ENCODE measurements at regions not wholly inside any gene's neighbourhood (a gene's known extent, or its start where the extent isn't known, plus 50 kb on each side); places are given as distances from the start of the nearest gene placed in this dataset.
A peak's percentile ranks its signal among the peaks of the same experiment; 100 is the strongest.

- no peak overlapping the region for H3K4me3 Mint-ChIP-seq
- H3K27ac Mint-ChIP-seq (ENCODE audit: low read depth), result no peak overlapping the region
- DNase-seq (ENCODE audit: low spot score in 2 of 2) (peak in 1 of 2 donors; percentile 18), ATAC-seq (replicated peaks; ENCODE audit: extremely low read depth, poor library complexity, severe bottlenecking) (peak; percentile 67)
- H3K27me3 Mint-ChIP-seq, result no peaks in the 10 kb centered on the region
- H3K9me3 Mint-ChIP-seq, result no peaks in the 10 kb centered on the region
- peaks cover 11% of the 10 kb centered on the region for H3K4me1 Mint-ChIP-seq
- peaks cover 5% of the 10 kb centered on the region for H3K36me3 Mint-ChIP-seq (ENCODE audit: insufficient read depth)
Measured at GRCh38 chr1:5385096-5385799, 607.0 kb downstream of the NPHP4 start.

GRCh38 chr1:5381491-5381890, 610.7 kb downstream of the NPHP4 start:
- Mint-ChIP-seq H3K4me1 (no peaks in the 10 kb centered on the region), H3K36me3 (ENCODE audit: insufficient read depth) (peaks cover 2% of the 10 kb centered on the region), H3K4me3 (no peak overlapping the region), H3K9me3 (no peaks in the 10 kb centered on the region), H3K27me3 (no peaks in the 10 kb centered on the region), H3K27ac (ENCODE audit: low read depth) (no peak overlapping the region)
- DNase-seq (ENCODE audit: low spot score in 2 of 2), result no peak
- no peak for ATAC-seq (replicated peaks; ENCODE audit: extremely low read depth, poor library complexity, severe bottlenecking)

- DNase-seq (ENCODE audit: low spot score in 2 of 2), result no peak
Measured at GRCh38 chr1:5379176-5379759, 613.0 kb downstream of the NPHP4 start.

GRCh38 chr1:5376538-5377247, 615.5 kb downstream of the NPHP4 start:
- no peak for ATAC-seq (replicated peaks; ENCODE audit: extremely low read depth, poor library complexity, severe bottlenecking)
- DNase-seq (ENCODE audit: low spot score in 2 of 2), result no peak
- peaks cover 1% of the 10 kb centered on the region for H3K36me3 Mint-ChIP-seq (ENCODE audit: insufficient read depth)
- H3K27me3 Mint-ChIP-seq, result no peaks in the 10 kb centered on the region
- no peak overlapping the region for H3K27ac Mint-ChIP-seq (ENCODE audit: low read depth)
- H3K4me1 Mint-ChIP-seq, result no peaks in the 10 kb centered on the region
- peaks cover 5% of the 10 kb centered on the region for H3K9me3 Mint-ChIP-seq
- no peak overlapping the region for H3K4me3 Mint-ChIP-seq

More at GRCh38 chr1:5379176-5379759, 613.0 kb downstream of the NPHP4 start:
- Mint-ChIP-seq H3K9me3 (no peaks in the 10 kb centered on the region), H3K36me3 (ENCODE audit: insufficient read depth) (peaks cover 2% of the 10 kb centered on the region), H3K4me1 (no peaks in the 10 kb centered on the region), H3K27me3 (no peaks in the 10 kb centered on the region), H3K4me3 (no peak overlapping the region), H3K27ac (ENCODE audit: low read depth) (no peak overlapping the region)
- no peak for ATAC-seq (replicated peaks; ENCODE audit: extremely low read depth, poor library complexity, severe bottlenecking)

- peaks cover 1% of the 10 kb centered on the region for H3K36me3 Mint-ChIP-seq (ENCODE audit: insufficient read depth)
- DNase-seq (ENCODE audit: low spot score in 2 of 2) (no peak), ATAC-seq (replicated peaks; ENCODE audit: extremely low read depth, poor library complexity, severe bottlenecking) (no peak)
- no peaks in the 10 kb centered on the region for H3K27me3 Mint-ChIP-seq
- H3K9me3 Mint-ChIP-seq, result peaks cover 5% of the 10 kb centered on the region
- no peak overlapping the region for H3K27ac Mint-ChIP-seq (ENCODE audit: low read depth)
- H3K4me3 Mint-ChIP-seq, result no peak overlapping the region
- H3K4me1 Mint-ChIP-seq, result peaks cover 10% of the 10 kb centered on the region
Measured at GRCh38 chr1:5375481-5375880, 616.7 kb downstream of the NPHP4 start.

- no peaks in the 10 kb centered on the region for H3K27me3 Mint-ChIP-seq
- H3K4me1 Mint-ChIP-seq, result peaks cover 15% of the 10 kb centered on the region
- peaks cover 1% of the 10 kb centered on the region for H3K36me3 Mint-ChIP-seq (ENCODE audit: insufficient read depth)
- no peak overlapping the region for H3K27ac Mint-ChIP-seq (ENCODE audit: low read depth)
- H3K9me3 Mint-ChIP-seq, result peaks cover 5% of the 10 kb centered on the region
- DNase-seq (ENCODE audit: low spot score in 2 of 2) (no peak), ATAC-seq (replicated peaks; ENCODE audit: extremely low read depth, poor library complexity, severe bottlenecking) (no peak)
- H3K4me3 Mint-ChIP-seq, result no peak overlapping the region
Measured at GRCh38 chr1:5374192-5374591, 618.0 kb downstream of the NPHP4 start.

GRCh38 chr1:5373281-5373680, 618.9 kb downstream of the NPHP4 start:
- Mint-ChIP-seq H3K36me3 (ENCODE audit: insufficient read depth) (peaks cover 1% of the 10 kb centered on the region), H3K4me3 (no peak overlapping the region), H3K27ac (ENCODE audit: low read depth) (no peak overlapping the region), H3K4me1 (peaks cover 15% of the 10 kb centered on the region), H3K9me3 (peaks cover 5% of the 10 kb centered on the region), H3K27me3 (no peaks in the 10 kb centered on the region)
- ATAC-seq (replicated peaks; ENCODE audit: extremely low read depth, poor library complexity, severe bottlenecking), result no peak
- no peak for DNase-seq (ENCODE audit: low spot score in 2 of 2)

- H3K9me3 Mint-ChIP-seq, result peaks cover 5% of the 10 kb centered on the region
- H3K36me3 Mint-ChIP-seq (ENCODE audit: insufficient read depth), result peaks cover 1% of the 10 kb centered on the region
- DNase-seq (ENCODE audit: low spot score in 2 of 2) (no peak), ATAC-seq (replicated peaks; ENCODE audit: extremely low read depth, poor library complexity, severe bottlenecking) (no peak)
- H3K27ac Mint-ChIP-seq (ENCODE audit: low read depth), result no peak overlapping the region
- H3K4me1 Mint-ChIP-seq, result peaks cover 20% of the 10 kb centered on the region
- H3K27me3 Mint-ChIP-seq, result peaks cover 10% of the 10 kb centered on the region
- no peak overlapping the region for H3K4me3 Mint-ChIP-seq
Measured at GRCh38 chr1:5371270-5371669, 621.0 kb downstream of the NPHP4 start.

- Mint-ChIP-seq H3K4me1 (peaks cover 20% of the 10 kb centered on the region), H3K27me3 (peaks cover 20% of the 10 kb centered on the region), H3K36me3 (ENCODE audit: insufficient read depth) (peaks cover 1% of the 10 kb centered on the region), H3K27ac (ENCODE audit: low read depth) (no peak overlapping the region), H3K4me3 (no peak overlapping the region), H3K9me3 (peaks cover 5% of the 10 kb centered on the region)
- ATAC-seq (replicated peaks; ENCODE audit: extremely low read depth, poor library complexity, severe bottlenecking), result no peak
- no peak for DNase-seq (ENCODE audit: low spot score in 2 of 2)
Measured at GRCh38 chr1:5370311-5370710, 621.9 kb downstream of the NPHP4 start.

- peaks cover 30% of the 10 kb centered on the region for H3K27me3 Mint-ChIP-seq
- H3K9me3 Mint-ChIP-seq, result peaks cover 5% of the 10 kb centered on the region
- DNase-seq (ENCODE audit: low spot score in 2 of 2) (no peak), ATAC-seq (replicated peaks; ENCODE audit: extremely low read depth, poor library complexity, severe bottlenecking) (no peak)
- H3K27ac Mint-ChIP-seq (ENCODE audit: low read depth), result no peak overlapping the region
- no peak overlapping the region for H3K4me3 Mint-ChIP-seq
- peaks cover 30% of the 10 kb centered on the region for H3K4me1 Mint-ChIP-seq
- peaks cover 4% of the 10 kb centered on the region for H3K36me3 Mint-ChIP-seq (ENCODE audit: insufficient read depth)
Measured at GRCh38 chr1:5369223-5369622, 623.0 kb downstream of the NPHP4 start.

- Mint-ChIP-seq H3K9me3 (peaks cover 5% of the 10 kb centered on the region), H3K27ac (ENCODE audit: low read depth) (no peak overlapping the region), H3K36me3 (ENCODE audit: insufficient read depth) (peaks cover 4% of the 10 kb centered on the region), H3K4me1 (peaks cover 33% of the 10 kb centered on the region), H3K27me3 (peaks cover 41% of the 10 kb centered on the region), H3K4me3 (no peak overlapping the region)
- ATAC-seq (replicated peaks; ENCODE audit: extremely low read depth, poor library complexity, severe bottlenecking), result no peak
- DNase-seq (ENCODE audit: low spot score in 2 of 2), result no peak
Measured at GRCh38 chr1:5368201-5368600, 624.0 kb downstream of the NPHP4 start.

- DNase-seq (ENCODE audit: low spot score in 2 of 2) (no peak), ATAC-seq (replicated peaks; ENCODE audit: extremely low read depth, poor library complexity, severe bottlenecking) (no peak)
- Mint-ChIP-seq H3K27ac (ENCODE audit: low read depth) (no peak overlapping the region), H3K27me3 (peaks cover 48% of the 10 kb centered on the region), H3K9me3 (no peaks in the 10 kb centered on the region), H3K4me3 (no peak overlapping the region), H3K4me1 (peaks cover 33% of the 10 kb centered on the region), H3K36me3 (ENCODE audit: insufficient read depth) (peaks cover 4% of the 10 kb centered on the region)
Measured at GRCh38 chr1:5367306-5367705, 624.9 kb downstream of the NPHP4 start.

GRCh38 chr1:5365751-5366150, 626.5 kb downstream of the NPHP4 start:
- H3K36me3 Mint-ChIP-seq (ENCODE audit: insufficient read depth), result peaks cover 2% of the 10 kb centered on the region
- no peaks in the 10 kb centered on the region for H3K9me3 Mint-ChIP-seq
- peaks cover 48% of the 10 kb centered on the region for H3K27me3 Mint-ChIP-seq
- H3K4me1 Mint-ChIP-seq, result peaks cover 26% of the 10 kb centered on the region
- no peak for ATAC-seq (replicated peaks; ENCODE audit: extremely low read depth, poor library complexity, severe bottlenecking)
- DNase-seq (ENCODE audit: low spot score in 2 of 2), result no peak
- no peak overlapping the region for H3K4me3 Mint-ChIP-seq
- no peak overlapping the region for H3K27ac Mint-ChIP-seq (ENCODE audit: low read depth)
